ENCODE measurements at regions not wholly inside any gene's neighbourhood (a gene's known extent, or its start where the extent isn't known, plus 50 kb on each side); places are given as distances from the start of the nearest gene placed in this dataset.

GRCh38 chr2:63755216-63755615 lies 86.5 kb upstream of the UGP2 start:
- TF ChIP-seq EP300 (IDR thresholded peaks at IDR 0.05; ENCODE audit: borderline replicate concordance in 1 of 2, low read depth in 1 of 2, low read length in 1 of 2), result no peak
- TF ChIP-seq CTCF (IDR thresholded peaks at IDR 0.05), result no peak
- TF ChIP-seq RAD21 (IDR thresholded peaks at IDR 0.05; ENCODE audit: low read length), result no peak
- TF ChIP-seq EZH2phosphoT487 (IDR thresholded peaks at IDR 0.05; ENCODE audit: borderline replicate concordance, low read depth), result no peak
- TF ChIP-seq MAX (IDR thresholded peaks at IDR 0.05; ENCODE audit: low read depth), result no peak
- no peak for TF ChIP-seq NFIC (IDR thresholded peaks at IDR 0.05; ENCODE audit: borderline replicate concordance)
- no peak for TF ChIP-seq CHD2 (IDR thresholded peaks at IDR 0.05; ENCODE audit: low read length, partially characterized antibody)
- no peak for TF ChIP-seq TEAD4 (IDR thresholded peaks at IDR 0.05; ENCODE audit: borderline replicate concordance, insufficient read depth)
- TF ChIP-seq MXI1 (IDR thresholded peaks at IDR 0.05; ENCODE audit: low read depth, low read length), result no peak

Data from SK-N-SH (cell line).